HG03135 (cell line): ENCODE measurements at regions not wholly inside any gene's neighbourhood (a gene's known extent, or its start where the extent isn't known, plus 50 kb on each side); places are given as distances from the start of the nearest gene placed in this dataset.

ENCODE experiments used
- ATAC-seq: cut with Tn5 transposase; IDR thresholded peaks from one replicate; pipeline ENCODE4 v1.9.1; 2021; ENCODE audit warnings: mild to moderate bottlenecking, moderate library complexity; ENCODE audit not compliant: unreplicated experiment

- no peak for ATAC-seq
Measured at GRCh38 chr11:92775003-92775676, 194.3 kb upstream of the MTNR1B start.

GRCh38 chr11:92776676-92777075 is 192.8 kb upstream of the MTNR1B start:
- no peak for ATAC-seq

- no peak for ATAC-seq
Measured at GRCh38 chr11:92779746-92780145, 189.7 kb upstream of the MTNR1B start.

GRCh38 chr11:92781151-92781550 is 188.3 kb upstream of the MTNR1B start:
- no peak for ATAC-seq

- ATAC-seq, result no peak
Measured at GRCh38 chr11:92782806-92783205, 186.6 kb upstream of the MTNR1B start.

GRCh38 chr11:92784331-92784730 is 185.1 kb upstream of the MTNR1B start:
- ATAC-seq, result no peak

GRCh38 chr11:92787638-92788037 is 181.8 kb upstream of the MTNR1B start:
- no peak for ATAC-seq

GRCh38 chr11:92789761-92790160 is 179.7 kb upstream of the MTNR1B start:
- ATAC-seq, result no peak

- ATAC-seq, result no peak
Measured at GRCh38 chr11:92790366-92790765, 179.1 kb upstream of the MTNR1B start.

- ATAC-seq, result no peak
Measured at GRCh38 chr11:92790926-92791616, 178.4 kb upstream of the MTNR1B start.

- ATAC-seq, result no peak
Measured at GRCh38 chr11:92791886-92792285, 177.6 kb upstream of the MTNR1B start.

GRCh38 chr11:92793189-92793588 is 176.3 kb upstream of the MTNR1B start:
- ATAC-seq, result no peak

GRCh38 chr11:92794783-92795182 is 174.7 kb upstream of the MTNR1B start:
- no peak for ATAC-seq

GRCh38 chr11:92796744-92797143 is 172.7 kb upstream of the MTNR1B start:
- ATAC-seq, result no peak

GRCh38 chr11:92797874-92798273 is 171.6 kb upstream of the MTNR1B start:
- ATAC-seq, result no peak

GRCh38 chr11:92801685-92802084 is 167.8 kb upstream of the MTNR1B start:
- no peak for ATAC-seq

GRCh38 chr11:92802644-92803043 is 166.8 kb upstream of the MTNR1B start:
- ATAC-seq, result no peak

- ATAC-seq, result no peak
Measured at GRCh38 chr11:92803391-92803790, 166.1 kb upstream of the MTNR1B start.

GRCh38 chr11:92804388-92804966 is 165.0 kb upstream of the MTNR1B start:
- ATAC-seq, result no peak

- no peak for ATAC-seq
Measured at GRCh38 chr11:92808022-92808421, 161.4 kb upstream of the MTNR1B start.

- ATAC-seq, result no peak
Measured at GRCh38 chr11:92810423-92811064, 158.9 kb upstream of the MTNR1B start.

GRCh38 chr11:92811341-92811740 is 158.1 kb upstream of the MTNR1B start:
- no peak for ATAC-seq
